ENCODE measurements at regions not wholly inside any gene's neighbourhood (a gene's known extent, or its start where the extent isn't known, plus 50 kb on each side); places are given as distances from the start of the nearest gene placed in this dataset.

DNA sequence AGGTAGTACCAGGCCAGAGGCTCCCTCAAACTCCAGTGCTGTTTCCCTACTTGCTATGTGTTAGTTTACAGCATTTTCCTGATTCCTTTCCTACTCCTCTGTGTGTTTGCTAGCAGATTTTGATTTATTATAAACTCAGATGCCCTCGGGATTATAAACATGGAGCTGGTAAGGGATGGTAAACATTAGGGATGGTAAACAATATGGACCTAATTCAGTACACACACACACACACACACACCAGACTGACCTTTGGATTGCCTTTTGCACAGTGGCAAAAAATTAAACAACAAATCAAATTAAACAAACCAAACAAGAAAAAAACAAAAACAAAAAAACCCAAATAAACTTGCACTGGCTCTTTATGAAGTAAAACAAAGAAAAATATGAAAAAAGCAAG lies 55.4 kb upstream of the ACVR1 start:
- Histone ChIP-seq H3K27me3 (no peaks in the 10 kb centered on the region), H3K36me3 (no peaks in the 10 kb centered on the region), H3K4me1 (no peaks in the 10 kb centered on the region), H3K9me3 (no peaks in the 10 kb centered on the region), H3K4me3 (ENCODE audit: low read depth, low read length) (no peak overlapping the region)
- TF ChIP-seq, protein P1, sequence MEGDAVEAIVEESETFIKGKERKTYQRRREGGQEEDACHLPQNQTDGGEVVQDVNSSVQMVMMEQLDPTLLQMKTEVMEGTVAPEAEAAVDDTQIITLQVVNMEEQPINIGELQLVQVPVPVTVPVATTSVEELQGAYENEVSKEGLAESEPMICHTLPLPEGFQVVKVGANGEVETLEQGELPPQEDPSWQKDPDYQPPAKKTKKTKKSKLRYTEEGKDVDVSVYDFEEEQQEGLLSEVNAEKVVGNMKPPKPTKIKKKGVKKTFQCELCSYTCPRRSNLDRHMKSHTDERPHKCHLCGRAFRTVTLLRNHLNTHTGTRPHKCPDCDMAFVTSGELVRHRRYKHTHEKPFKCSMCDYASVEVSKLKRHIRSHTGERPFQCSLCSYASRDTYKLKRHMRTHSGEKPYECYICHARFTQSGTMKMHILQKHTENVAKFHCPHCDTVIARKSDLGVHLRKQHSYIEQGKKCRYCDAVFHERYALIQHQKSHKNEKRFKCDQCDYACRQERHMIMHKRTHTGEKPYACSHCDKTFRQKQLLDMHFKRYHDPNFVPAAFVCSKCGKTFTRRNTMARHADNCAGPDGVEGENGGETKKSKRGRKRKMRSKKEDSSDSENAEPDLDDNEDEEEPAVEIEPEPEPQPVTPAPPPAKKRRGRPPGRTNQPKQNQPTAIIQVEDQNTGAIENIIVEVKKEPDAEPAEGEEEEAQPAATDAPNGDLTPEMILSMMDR (IDR thresholded peaks at IDR 0.05; ENCODE audit: low read depth, low read length) = no peak
- no peak for DNase-seq

DNA sequence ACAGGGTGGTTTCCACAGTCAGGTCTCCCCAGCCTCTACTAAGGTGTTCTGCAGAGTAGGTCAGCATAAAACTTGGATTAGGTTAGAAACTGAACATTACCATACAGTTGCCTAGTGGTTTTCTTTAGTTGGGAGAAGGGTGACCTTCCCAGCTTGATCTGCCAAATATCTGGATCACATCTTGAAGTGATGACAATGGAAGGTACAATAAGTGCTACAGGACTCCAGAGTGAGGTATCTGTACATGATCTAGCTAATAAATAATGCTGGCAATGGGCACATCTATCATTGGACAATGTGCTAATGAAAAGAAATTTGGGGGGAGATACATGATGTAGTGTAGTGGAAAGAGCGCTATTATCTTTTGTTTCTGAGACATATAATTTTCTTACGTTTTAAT lies 54.6 kb upstream of the ACVR1 start:
- no peaks in the 10 kb centered on the region for H3K36me3 ChIP-seq

DNA sequence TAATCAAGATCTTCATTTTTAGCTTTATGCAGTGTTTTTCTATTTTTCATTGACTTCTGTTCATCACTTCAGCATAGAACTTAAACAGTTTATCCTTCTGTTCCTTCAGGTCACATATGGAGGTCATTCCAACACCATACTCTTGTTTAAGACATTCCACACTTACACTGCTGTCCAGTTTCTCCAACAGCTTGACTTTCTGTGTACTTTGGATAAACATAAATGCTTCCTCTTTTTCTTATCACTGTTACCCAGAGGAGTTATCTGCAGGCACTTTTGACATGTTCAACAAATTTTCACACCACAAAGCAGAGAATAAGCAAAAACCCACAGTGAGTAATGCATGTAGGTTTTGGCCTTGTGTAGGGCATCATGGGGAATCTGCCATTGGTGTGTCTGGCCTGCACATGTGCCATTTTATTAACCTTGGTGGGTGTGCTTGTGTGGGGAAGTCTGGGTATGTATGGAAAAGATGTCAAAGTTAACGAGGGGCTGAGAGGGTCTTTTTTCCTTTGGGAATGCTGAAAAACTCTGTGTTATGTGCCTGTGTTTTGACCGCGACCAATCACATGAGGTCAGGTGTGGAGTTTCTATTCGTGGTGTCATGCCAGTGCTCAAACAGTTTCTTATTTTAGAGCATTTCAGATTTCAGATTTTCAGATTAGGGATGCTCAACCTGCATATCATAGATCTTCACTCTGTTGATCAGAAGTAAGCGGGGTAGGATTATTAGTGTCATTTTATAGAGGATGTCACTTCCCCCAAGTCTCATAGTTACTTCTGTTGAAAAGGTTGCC lies 53.9 kb upstream of the ACVR1 start:
- H3K9me3 ChIP-seq = no peaks in the 10 kb centered on the region
- no peaks in the 10 kb centered on the region for H3K4me1 ChIP-seq
- no peak for DNase-seq
- no peak overlapping the region for H3K4me3 ChIP-seq (ENCODE audit: low read depth, low read length)
- H3K27me3 ChIP-seq = no peaks in the 10 kb centered on the region
- no peaks in the 10 kb centered on the region for H3K36me3 ChIP-seq
- TF ChIP-seq, protein P1 (IDR thresholded peaks at IDR 0.05; ENCODE audit: low read depth, low read length) = no peak

More for the DNA sequence above, 54.6 kb upstream of the ACVR1 start:
- Histone ChIP-seq H3K27me3 (no peaks in the 10 kb centered on the region), H3K4me1 (no peaks in the 10 kb centered on the region), H3K4me3 (ENCODE audit: low read depth, low read length) (no peak overlapping the region), H3K9me3 (no peaks in the 10 kb centered on the region)
- DNase-seq = no peak
- TF ChIP-seq, protein P1 (IDR thresholded peaks at IDR 0.05; ENCODE audit: low read depth, low read length) = no peak

DNA sequence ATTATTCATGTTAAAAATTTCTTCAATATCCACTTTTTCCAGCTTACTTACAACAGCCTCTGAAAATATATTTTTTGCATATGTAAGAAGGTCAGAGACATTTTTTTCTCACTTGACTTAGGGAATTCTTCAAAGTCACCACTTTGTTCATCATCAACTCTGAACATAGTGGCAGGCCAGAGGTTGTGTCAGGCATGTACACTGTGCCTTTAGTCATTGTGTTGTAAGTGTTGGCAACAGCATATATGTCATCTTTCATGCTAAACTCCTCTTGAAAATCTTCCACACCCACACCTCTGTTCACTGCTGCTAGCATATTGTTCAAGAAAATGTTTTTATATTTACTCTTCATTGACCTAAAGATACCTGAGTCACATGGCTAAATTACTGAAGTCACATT lies 52.2 kb upstream of the ACVR1 start:
- no peaks in the 10 kb centered on the region for H3K4me1 ChIP-seq
- no peaks in the 10 kb centered on the region for H3K9me3 ChIP-seq
- H3K36me3 ChIP-seq = no peaks in the 10 kb centered on the region
- TF ChIP-seq, protein P1 (IDR thresholded peaks at IDR 0.05; ENCODE audit: low read depth, low read length) = no peak
- H3K4me3 ChIP-seq (ENCODE audit: low read depth, low read length) = no peak overlapping the region
- DNase-seq = no peak
- no peaks in the 10 kb centered on the region for H3K27me3 ChIP-seq

DNA sequence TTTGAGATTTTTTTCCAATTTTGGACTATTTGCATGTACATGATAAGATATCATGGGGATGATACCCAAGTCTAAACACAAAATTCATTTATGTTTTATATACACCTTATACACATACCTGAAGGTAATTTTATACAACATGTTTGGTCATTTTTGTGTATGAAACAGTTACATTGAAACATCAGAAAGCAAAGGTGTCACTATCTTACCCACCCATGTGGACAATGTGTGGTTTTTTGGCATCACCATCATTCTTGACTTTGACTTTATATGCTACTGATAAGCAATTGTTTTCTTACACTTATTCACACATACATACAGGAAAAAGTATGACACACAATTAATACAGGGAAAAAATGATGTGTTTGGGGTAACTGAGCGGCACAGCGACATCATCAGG lies 51.0 kb upstream of the ACVR1 start:
- TF ChIP-seq, protein P1 (IDR thresholded peaks at IDR 0.05; ENCODE audit: low read depth, low read length) = no peak
- Histone ChIP-seq H3K4me1 (no peaks in the 10 kb centered on the region), H3K27me3 (no peaks in the 10 kb centered on the region), H3K36me3 (no peaks in the 10 kb centered on the region), H3K9me3 (no peaks in the 10 kb centered on the region), H3K4me3 (ENCODE audit: low read depth, low read length) (no peak overlapping the region)
- no peak for DNase-seq

Data from BE2C (cell line).